Liver (tissue), 8 donors: ENCODE measurements at regions not wholly inside any gene's neighbourhood (a gene's known extent, or its start where the extent isn't known, plus 50 kb on each side); places are given as distances from the start of the nearest gene placed in this dataset.

Experiments used
- DNase-seq: peaks from one replicate; pipeline ENCODE4 v3.0.0-alpha.2; 2017; ENCODE audit warnings: low spot score
- H3K27ac ChIP-seq, 2 donors: one replicate each; pipeline ENCODE4 v1.7.0; 2013; ENCODE audit warnings: inconsistent platforms in 2 of 2, low read length in 2 of 2, control low read depth in 1 of 2, low read depth in 1 of 2, mild to moderate bottlenecking in 1 of 2
- H3K27me3 ChIP-seq, 4 donors: one replicate each; pipeline versions ENCODE4 v1.6.1 to v1.7.0; 2013; ENCODE audit warnings: low read length in 3 of 4, inconsistent platforms in 1 of 4, mild to moderate bottlenecking in 1 of 4, moderate library complexity in 1 of 4; ENCODE audit not compliant: control insufficient read depth in 4 of 4, insufficient read depth in 4 of 4
- H3K36me3 ChIP-seq, 4 donors: one replicate each; pipeline versions ENCODE4 v1.6.1 to v1.7.0; 2013; ENCODE audit warnings: low read length in 3 of 4, mild to moderate bottlenecking in 3 of 4, low read depth in 1 of 4, moderate library complexity in 1 of 4; ENCODE audit not compliant: control insufficient read depth in 4 of 4, insufficient read depth in 3 of 4
- H3K4me1 ChIP-seq, 4 donors: one replicate each; pipeline versions ENCODE4 v1.6.1 to v1.7.0; 2013; ENCODE audit warnings: low read length in 3 of 4, mild to moderate bottlenecking in 3 of 4, moderate library complexity in 1 of 4; ENCODE audit not compliant: control insufficient read depth in 4 of 4, insufficient read depth in 4 of 4
- H3K4me3 ChIP-seq, 3 donors: one replicate each; pipeline versions ENCODE4 v1.6.1 to v1.7.0; 2013; ENCODE audit warnings: low read length in 3 of 3, control low read depth in 1 of 3, low read depth in 1 of 3, mild to moderate bottlenecking in 1 of 3
- H3K9ac ChIP-seq, 2 donors: one replicate each; pipeline ENCODE4 v1.7.0; 2013; ENCODE audit warnings: low read length in 2 of 2, mild to moderate bottlenecking in 2 of 2, moderate library complexity in 2 of 2, control low read depth in 1 of 2, low read depth in 1 of 2
- H3K9me3 ChIP-seq, 4 donors: one replicate each; pipeline versions ENCODE4 v1.6.1 to v1.7.0; 2013; ENCODE audit warnings: low read length in 3 of 4; ENCODE audit not compliant: control insufficient read depth in 4 of 4
- CTCF ChIP-seq: fragments of 150-350 bp; IDR thresholded peaks from 2 replicates; pipeline ENCODE4 v1.5.1; 2017; ENCODE audit warnings: improper control_type of control experiment, low read depth, low read length; ENCODE audit not compliant: missing input control
- EGR1 ChIP-seq, 2 donors: IDR thresholded peaks; 2 replicates each; pipeline ENCODE4 v1.6.1; 2016 to 2018; ENCODE audit warnings: antibody characterized with exemption in 2 of 2, low read depth in 2 of 2
- FOXA2 ChIP-seq: IDR thresholded peaks from 2 replicates; pipeline ENCODE4 v1.6.1; 2016; ENCODE audit warnings: antibody characterized with exemption
- GABPA ChIP-seq, 2 donors: IDR thresholded peaks in 1 of 2; conservative IDR thresholded peaks in 1 of 2; 2 replicates each; pipeline ENCODE4 v1.6.1; 2016; ENCODE audit warnings: antibody characterized with exemption in 2 of 2, mild to moderate bottlenecking in 1 of 2, moderate library complexity in 1 of 2
- HNF4A ChIP-seq, 2 donors: conservative IDR thresholded peaks; 2 replicates each; pipeline ENCODE4 v1.6.1; 2016; ENCODE audit warnings: antibody characterized with exemption in 2 of 2, mild to moderate bottlenecking in 2 of 2
- HNF4G ChIP-seq: IDR thresholded peaks from 2 replicates; pipeline ENCODE4 v1.6.1; 2016; ENCODE audit warnings: antibody characterized with exemption
- JUND ChIP-seq, 2 donors: IDR thresholded peaks; 2 replicates each; pipeline ENCODE4 v1.6.1; 2016; ENCODE audit warnings: antibody characterized with exemption in 2 of 2
- MAX ChIP-seq: IDR thresholded peaks from 2 replicates; pipeline ENCODE4 v1.6.1; 2016; ENCODE audit warnings: antibody characterized with exemption
- NR2F2 ChIP-seq: IDR thresholded peaks from 2 replicates; pipeline ENCODE4 v1.6.1; 2016; ENCODE audit warnings: antibody characterized with exemption
- RAD21 ChIP-seq, 2 donors: IDR thresholded peaks; 2 replicates each; pipeline ENCODE4 v1.6.1; 2016; ENCODE audit warnings: antibody characterized with exemption in 2 of 2, mild to moderate bottlenecking in 2 of 2
- REST ChIP-seq: IDR thresholded peaks from 2 replicates; pipeline ENCODE4 v1.6.1; 2016; ENCODE audit warnings: antibody characterized with exemption, mild to moderate bottlenecking
- RXRA ChIP-seq, 2 donors: IDR thresholded peaks; 2 replicates each; pipeline ENCODE4 v1.6.1; 2017 to 2018; ENCODE audit warnings: antibody characterized with exemption in 2 of 2, mild to moderate bottlenecking in 1 of 2
- TAF1 ChIP-seq: conservative IDR thresholded peaks from 2 replicates; pipeline ENCODE4 v1.6.1; 2016; ENCODE audit warnings: antibody characterized with exemption, mild to moderate bottlenecking
- YY1 ChIP-seq: IDR thresholded peaks from 2 replicates; pipeline ENCODE4 v1.6.1; 2016; ENCODE audit warnings: antibody characterized with exemption, mild to moderate bottlenecking
- ZBTB33 ChIP-seq: IDR thresholded peaks from 2 replicates; pipeline ENCODE4 v1.6.1; 2016; ENCODE audit warnings: antibody characterized with exemption
- WGBS: extraction: QIAGEN DNeasy Blood & Tissue Kit; methylation state at CpG from one replicate; pipeline ENCODE4 v1.1.7; 2013; 5-methylcytosine and 5-hydroxymethylcytosine counted together
- donor health status: healthy.
- donor health status: healthy.
- donor health status: healthy.
- donor health status: healthy.
- donor health status: healthy.

- no peaks in the 10 kb centered on the region for H3K27me3 ChIP-seq
- no peaks in the 10 kb centered on the region for H3K4me1 ChIP-seq
- WGBS: 75% methylated on average over 2 of the region's 2 CpGs
- no peak for DNase-seq
- no peak overlapping the region for H3K4me3 ChIP-seq
- no peak overlapping the region for H3K9ac ChIP-seq
- H3K9me3 ChIP-seq: no peaks in the 10 kb centered on the region
- H3K36me3 ChIP-seq: no peaks in the 10 kb centered on the region
- TF ChIP-seq JUND (IDR thresholded peaks at IDR 0.05) (no peak), NR2F2 (peak; percentile 84), EGR1 (IDR thresholded peaks at IDR 0.05; ENCODE audit: low read depth in 2 of 2) (no peak), YY1 (no peak), HNF4G (no peak), RXRA (IDR thresholded peaks at IDR 0.05) (peak; percentile 68), TAF1 (no peak)
- no peak overlapping the region for H3K27ac ChIP-seq
These were observed 59.5 kb downstream of the FZD1 start for GRCh38 chr7:91323626-91324158.

- DNase-seq: no peak
- 64% methylated on average over 4 of the region's 4 CpGs for WGBS
- Histone ChIP-seq H3K4me1 (no peaks in the 10 kb centered on the region), H3K9me3 (no peaks in the 10 kb centered on the region), H3K36me3 (no peaks in the 10 kb centered on the region), H3K27me3 (no peaks in the 10 kb centered on the region), H3K27ac (no peak overlapping the region), H3K4me3 (no peak overlapping the region), H3K9ac (no peak overlapping the region)
- TF ChIP-seq TAF1: no peak
- TF ChIP-seq HNF4A (conservative IDR thresholded peaks at IDR 0.05): no peak
- no peak for TF ChIP-seq NR2F2
- TF ChIP-seq RXRA (IDR thresholded peaks at IDR 0.05): no peak
- no peak for TF ChIP-seq GABPA (IDR thresholded peaks at IDR 0.05 in 1 of 2, conservative IDR thresholded peaks at IDR 0.05 in 1 of 2)
- TF ChIP-seq RAD21 (IDR thresholded peaks at IDR 0.05): no peak
- no peak for TF ChIP-seq ZBTB33
- no peak for TF ChIP-seq MAX
- TF ChIP-seq REST: no peak
- no peak for TF ChIP-seq YY1
- no peak for TF ChIP-seq FOXA2
- no peak for TF ChIP-seq CTCF
These were observed 60.4 kb downstream of the FZD1 start for GRCh38 chr7:91324663-91325062.
